ENCODE measurements at regions not wholly inside any gene's neighbourhood (a gene's known extent, or its start where the extent isn't known, plus 50 kb on each side); places are given as distances from the start of the nearest gene placed in this dataset.
A peak's percentile ranks its signal among the peaks of the same experiment; 100 is the strongest.

DNA sequence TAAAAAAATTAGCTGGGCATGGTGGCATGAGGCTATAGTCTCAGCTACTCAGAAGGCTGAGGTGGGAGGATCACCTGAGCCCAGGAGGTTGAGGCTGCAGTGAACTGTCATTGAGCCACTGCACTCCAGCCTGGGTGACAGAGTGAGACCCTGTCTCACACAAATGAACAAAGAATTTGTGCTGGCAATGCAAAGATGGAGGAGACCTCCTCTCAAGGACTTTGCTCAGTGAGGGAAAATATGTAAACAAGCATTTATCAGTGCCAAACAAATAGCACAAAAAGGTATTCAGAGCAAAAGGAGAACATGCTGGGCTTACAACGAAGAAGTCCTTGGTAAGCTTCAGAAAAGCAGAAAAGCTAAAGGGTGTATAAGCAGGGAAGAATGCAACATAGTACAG is 113.1 kb upstream of the UMPS start (continued):
- TF ChIP-seq, protein P1, sequence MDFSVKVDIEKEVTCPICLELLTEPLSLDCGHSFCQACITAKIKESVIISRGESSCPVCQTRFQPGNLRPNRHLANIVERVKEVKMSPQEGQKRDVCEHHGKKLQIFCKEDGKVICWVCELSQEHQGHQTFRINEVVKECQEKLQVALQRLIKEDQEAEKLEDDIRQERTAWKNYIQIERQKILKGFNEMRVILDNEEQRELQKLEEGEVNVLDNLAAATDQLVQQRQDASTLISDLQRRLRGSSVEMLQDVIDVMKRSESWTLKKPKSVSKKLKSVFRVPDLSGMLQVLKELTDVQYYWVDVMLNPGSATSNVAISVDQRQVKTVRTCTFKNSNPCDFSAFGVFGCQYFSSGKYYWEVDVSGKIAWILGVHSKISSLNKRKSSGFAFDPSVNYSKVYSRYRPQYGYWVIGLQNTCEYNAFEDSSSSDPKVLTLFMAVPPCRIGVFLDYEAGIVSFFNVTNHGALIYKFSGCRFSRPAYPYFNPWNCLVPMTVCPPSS (IDR thresholded peaks at IDR 0.05) = no peak
- TF ChIP-seq SOX13 (IDR thresholded peaks at IDR 0.05) (no peak), SOX13 (CRISPR knock-in tag; conservative IDR thresholded peaks at IDR 0.05 in 1 of 2, IDR thresholded peaks at IDR 0.05 in 1 of 2) (peak in 1 of 2 experiments; percentile 84; a peak in 2 of 4 replicates), NPAS2 (CRISPR knock-in tag; IDR thresholded peaks at IDR 0.05; ENCODE audit: borderline replicate concordance) (no peak), SETDB1 (CRISPR knock-in tag; IDR thresholded peaks at IDR 0.05; ENCODE audit: borderline replicate concordance) (no peak), ZNF557 (CRISPR knock-in tag; IDR thresholded peaks at IDR 0.05) (no peak), TARDBP (CRISPR knock-in tag; IDR thresholded peaks at IDR 0.05) (peak; percentile 63; the same call in 1 of the 2 replicates), YY1 (IDR thresholded peaks at IDR 0.05; ENCODE audit: insufficient read depth, insufficient replicate concordance, low read depth, low read length) (peak; percentile 27)
- TF ChIP-seq, protein P2, sequence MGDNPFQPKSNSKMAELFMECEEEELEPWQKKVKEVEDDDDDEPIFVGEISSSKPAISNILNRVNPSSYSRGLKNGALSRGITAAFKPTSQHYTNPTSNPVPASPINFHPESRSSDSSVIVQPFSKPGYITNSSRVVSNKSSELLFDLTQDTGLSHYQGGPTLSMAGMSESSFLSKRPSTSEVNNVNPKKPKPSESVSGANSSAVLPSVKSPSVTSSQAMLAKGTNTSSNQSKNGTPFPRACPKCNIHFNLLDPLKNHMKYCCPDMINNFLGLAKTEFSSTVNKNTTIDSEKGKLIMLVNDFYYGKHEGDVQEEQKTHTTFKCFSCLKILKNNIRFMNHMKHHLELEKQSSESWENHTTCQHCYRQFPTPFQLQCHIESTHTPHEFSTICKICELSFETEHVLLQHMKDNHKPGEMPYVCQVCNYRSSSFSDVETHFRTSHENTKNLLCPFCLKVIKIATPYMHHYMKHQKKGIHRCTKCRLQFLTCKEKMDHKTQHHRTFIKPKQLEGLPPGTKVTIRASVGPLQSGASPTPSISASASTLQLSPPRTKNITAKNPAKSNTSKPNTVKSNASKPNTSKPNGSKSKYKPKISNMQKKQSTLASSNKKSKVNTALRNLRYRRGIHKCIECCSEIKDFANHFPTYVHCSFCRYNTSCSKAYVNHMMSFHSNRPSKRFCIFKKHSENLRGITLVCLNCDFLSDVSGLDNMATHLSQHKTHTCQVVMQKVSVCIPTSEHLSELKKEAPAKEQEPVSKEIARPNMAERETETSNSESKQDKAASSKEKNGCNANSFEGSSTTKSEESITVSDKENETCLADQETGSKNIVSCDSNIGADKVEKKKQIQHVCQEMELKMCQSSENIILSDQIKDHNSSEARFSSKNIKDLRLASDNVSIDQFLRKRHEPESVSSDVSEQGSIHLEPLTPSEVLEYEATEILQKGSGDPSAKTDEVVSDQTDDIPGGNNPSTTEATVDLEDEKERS (CRISPR knock-in tag; IDR thresholded peaks at IDR 0.05) = 0 out of 2 replicates have a peak, but pooled peaks have one; percentile 57
- TF ChIP-seq, protein P3, sequence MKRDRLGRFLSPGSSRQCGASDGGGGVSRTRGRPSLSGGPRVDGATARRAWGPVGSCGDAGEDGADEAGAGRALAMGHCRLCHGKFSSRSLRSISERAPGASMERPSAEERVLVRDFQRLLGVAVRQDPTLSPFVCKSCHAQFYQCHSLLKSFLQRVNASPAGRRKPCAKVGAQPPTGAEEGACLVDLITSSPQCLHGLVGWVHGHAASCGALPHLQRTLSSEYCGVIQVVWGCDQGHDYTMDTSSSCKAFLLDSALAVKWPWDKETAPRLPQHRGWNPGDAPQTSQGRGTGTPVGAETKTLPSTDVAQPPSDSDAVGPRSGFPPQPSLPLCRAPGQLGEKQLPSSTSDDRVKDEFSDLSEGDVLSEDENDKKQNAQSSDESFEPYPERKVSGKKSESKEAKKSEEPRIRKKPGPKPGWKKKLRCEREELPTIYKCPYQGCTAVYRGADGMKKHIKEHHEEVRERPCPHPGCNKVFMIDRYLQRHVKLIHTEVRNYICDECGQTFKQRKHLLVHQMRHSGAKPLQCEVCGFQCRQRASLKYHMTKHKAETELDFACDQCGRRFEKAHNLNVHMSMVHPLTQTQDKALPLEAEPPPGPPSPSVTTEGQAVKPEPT (CRISPR knock-in tag; IDR thresholded peaks at IDR 0.05; ENCODE audit: low read depth) = no peak
- TF ChIP-seq, protein P4, sequence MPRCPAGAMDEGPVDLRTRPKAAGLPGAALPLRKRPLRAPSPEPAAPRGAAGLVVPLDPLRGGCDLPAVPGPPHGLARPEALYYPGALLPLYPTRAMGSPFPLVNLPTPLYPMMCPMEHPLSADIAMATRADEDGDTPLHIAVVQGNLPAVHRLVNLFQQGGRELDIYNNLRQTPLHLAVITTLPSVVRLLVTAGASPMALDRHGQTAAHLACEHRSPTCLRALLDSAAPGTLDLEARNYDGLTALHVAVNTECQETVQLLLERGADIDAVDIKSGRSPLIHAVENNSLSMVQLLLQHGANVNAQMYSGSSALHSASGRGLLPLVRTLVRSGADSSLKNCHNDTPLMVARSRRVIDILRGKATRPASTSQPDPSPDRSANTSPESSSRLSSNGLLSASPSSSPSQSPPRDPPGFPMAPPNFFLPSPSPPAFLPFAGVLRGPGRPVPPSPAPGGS (CRISPR knock-in tag; IDR thresholded peaks at IDR 0.05) = no peak
- TF ChIP-seq, protein P5, sequence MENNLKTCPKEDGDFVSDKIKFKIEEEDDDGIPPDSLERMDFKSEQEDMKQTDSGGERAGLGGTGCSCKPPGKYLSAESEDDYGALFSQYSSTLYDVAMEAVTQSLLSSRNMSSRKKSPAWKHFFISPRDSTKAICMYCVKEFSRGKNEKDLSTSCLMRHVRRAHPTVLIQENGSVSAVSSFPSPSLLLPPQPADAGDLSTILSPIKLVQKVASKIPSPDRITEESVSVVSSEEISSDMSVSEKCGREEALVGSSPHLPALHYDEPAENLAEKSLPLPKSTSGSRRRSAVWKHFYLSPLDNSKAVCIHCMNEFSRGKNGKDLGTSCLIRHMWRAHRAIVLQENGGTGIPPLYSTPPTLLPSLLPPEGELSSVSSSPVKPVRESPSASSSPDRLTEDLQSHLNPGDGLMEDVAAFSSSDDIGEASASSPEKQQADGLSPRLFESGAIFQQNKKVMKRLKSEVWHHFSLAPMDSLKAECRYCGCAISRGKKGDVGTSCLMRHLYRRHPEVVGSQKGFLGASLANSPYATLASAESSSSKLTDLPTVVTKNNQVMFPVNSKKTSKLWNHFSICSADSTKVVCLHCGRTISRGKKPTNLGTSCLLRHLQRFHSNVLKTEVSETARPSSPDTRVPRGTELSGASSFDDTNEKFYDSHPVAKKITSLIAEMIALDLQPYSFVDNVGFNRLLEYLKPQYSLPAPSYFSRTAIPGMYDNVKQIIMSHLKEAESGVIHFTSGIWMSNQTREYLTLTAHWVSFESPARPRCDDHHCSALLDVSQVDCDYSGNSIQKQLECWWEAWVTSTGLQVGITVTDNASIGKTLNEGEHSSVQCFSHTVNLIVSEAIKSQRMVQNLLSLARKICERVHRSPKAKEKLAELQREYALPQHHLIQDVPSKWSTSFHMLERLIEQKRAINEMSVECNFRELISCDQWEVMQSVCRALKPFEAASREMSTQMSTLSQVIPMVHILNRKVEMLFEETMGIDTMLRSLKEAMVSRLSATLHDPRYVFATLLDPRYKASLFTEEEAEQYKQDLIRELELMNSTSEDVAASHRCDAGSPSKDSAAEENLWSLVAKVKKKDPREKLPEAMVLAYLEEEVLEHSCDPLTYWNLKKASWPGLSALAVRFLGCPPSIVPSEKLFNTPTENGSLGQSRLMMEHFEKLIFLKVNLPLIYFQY (CRISPR knock-in tag; IDR thresholded peaks at IDR 0.05; ENCODE audit: borderline replicate concordance) = no peak
- TF ChIP-seq, protein P6, sequence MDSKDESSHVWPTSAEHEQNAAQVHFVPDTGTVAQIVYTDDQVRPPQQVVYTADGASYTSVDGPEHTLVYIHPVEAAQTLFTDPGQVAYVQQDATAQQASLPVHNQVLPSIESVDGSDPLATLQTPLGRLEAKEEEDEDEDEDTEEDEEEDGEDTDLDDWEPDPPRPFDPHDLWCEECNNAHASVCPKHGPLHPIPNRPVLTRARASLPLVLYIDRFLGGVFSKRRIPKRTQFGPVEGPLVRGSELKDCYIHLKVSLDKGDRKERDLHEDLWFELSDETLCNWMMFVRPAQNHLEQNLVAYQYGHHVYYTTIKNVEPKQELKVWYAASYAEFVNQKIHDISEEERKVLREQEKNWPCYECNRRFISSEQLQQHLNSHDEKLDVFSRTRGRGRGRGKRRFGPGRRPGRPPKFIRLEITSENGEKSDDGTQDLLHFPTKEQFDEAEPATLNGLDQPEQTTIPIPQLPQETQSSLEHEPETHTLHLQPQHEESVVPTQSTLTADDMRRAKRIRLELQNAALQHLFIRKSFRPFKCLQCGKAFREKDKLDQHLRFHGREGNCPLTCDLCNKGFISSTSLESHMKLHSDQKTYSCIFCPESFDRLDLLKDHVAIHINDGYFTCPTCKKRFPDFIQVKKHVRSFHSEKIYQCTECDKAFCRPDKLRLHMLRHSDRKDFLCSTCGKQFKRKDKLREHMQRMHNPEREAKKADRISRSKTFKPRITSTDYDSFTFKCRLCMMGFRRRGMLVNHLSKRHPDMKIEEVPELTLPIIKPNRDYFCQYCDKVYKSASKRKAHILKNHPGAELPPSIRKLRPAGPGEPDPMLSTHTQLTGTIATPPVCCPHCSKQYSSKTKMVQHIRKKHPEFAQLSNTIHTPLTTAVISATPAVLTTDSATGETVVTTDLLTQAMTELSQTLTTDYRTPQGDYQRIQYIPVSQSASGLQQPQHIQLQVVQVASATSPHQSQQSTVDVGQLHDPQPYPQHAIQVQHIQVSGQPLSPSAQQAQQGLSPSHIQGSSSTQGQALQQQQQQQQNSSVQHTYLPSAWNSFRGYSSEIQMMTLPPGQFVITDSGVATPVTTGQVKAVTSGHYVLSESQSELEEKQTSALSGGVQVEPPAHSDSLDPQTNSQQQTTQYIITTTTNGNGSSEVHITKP (CRISPR knock-in tag; IDR thresholded peaks at IDR 0.05; ENCODE audit: low read depth) = no peak

Measured in HepG2 (cell line).